Endothelial cell of umbilical vein (primary cell): ENCODE measurements at regions not wholly inside any gene's neighbourhood (a gene's known extent, or its start where the extent isn't known, plus 50 kb on each side); places are given as distances from the start of the nearest gene placed in this dataset.
A peak's percentile ranks its signal among the peaks of the same experiment; 100 is the strongest.

Experiments used
- BruUV-seq: library from RNA; stranded (reverse); fragments of 400-500 nt; replicated peaks from 2 replicates; lab custom pipeline; 2021; lab: Mats Ljungman, UMichigan
- CTCF ChIA-PET: fragments of 300-600, 350-600 bp; sonication (Branson Sonifier 250); formaldehyde crosslinking; loops from one replicate; lab custom pipeline; 2021; ENCODE audit warnings: antibody characterized with exemption, inconsistent platforms; lab: Charles Lee
- POLR2A ChIA-PET: fragments of 300-600, 350-600 bp; sonication (Branson Sonifier 250); formaldehyde crosslinking; loops from one replicate; lab custom pipeline; 2021; ENCODE audit warnings: antibody characterized with exemption, inconsistent platforms; lab: Charles Lee
- DNase-seq: peaks from one replicate; pipeline ENCODE4 v3.0.0-alpha.2; 2011; ENCODE audit warnings: low read depth, low spot score
- FAIRE-seq: peaks from 2 replicates; lab custom pipeline; 2011; peaks lifted over from hg19 to GRCh38; lab: Jason Lieb, UNC
- H2AFZ ChIP-seq: 2 replicates; pipeline ENCODE4 v1.6.0; 2012; ENCODE audit warnings: low read depth, low read length, control low read depth, inconsistent platforms
- H3K27ac ChIP-seq: 2 replicates; pipeline ENCODE4 v1.5.1; 2011; ENCODE audit warnings: low read depth, mild to moderate bottlenecking, control low read depth, low read length, moderate library complexity; ENCODE audit not compliant: insufficient read depth
- H3K27me3 ChIP-seq, 2 experiments: 2 replicates each; pipeline versions ENCODE4 v1.6.0 to v1.6.1; 2011; ENCODE audit warnings: low read length in 2 of 2, mixed read lengths in 1 of 2; ENCODE audit not compliant: control insufficient read depth in 2 of 2, insufficient read depth in 2 of 2
- H3K36me3 ChIP-seq, 2 experiments: 2 replicates in 1 of 2; 3 replicates in 1 of 2; pipeline ENCODE4 v1.5.1; 2011; ENCODE audit warnings: low read length in 2 of 2, mild to moderate bottlenecking in 1 of 2, moderate library complexity in 1 of 2; ENCODE audit not compliant: control insufficient read depth in 2 of 2, insufficient read depth in 2 of 2; ENCODE audit errors: extremely low read depth in 1 of 2
- H3K4me1 ChIP-seq: 3 replicates; pipeline ENCODE4 v1.5.1; 2011; ENCODE audit warnings: mild to moderate bottlenecking, low read length; ENCODE audit not compliant: control insufficient read depth, insufficient read depth; ENCODE audit errors: extremely low read depth
- H3K4me2 ChIP-seq: 2 replicates; pipeline ENCODE4 v1.6.1; 2011; ENCODE audit warnings: low read length, control low read depth, mixed read lengths; ENCODE audit not compliant: insufficient read depth
- H3K4me3 ChIP-seq, 3 experiments: fragments of 200-600 bp in 1 of 3; sonication (generic), shearing (Covaris generic) in 1 of 3; replicated peaks in 1 of 3; 2 replicates each; pipeline ENCODE4 v1.5.1; 2011 to 2016; ENCODE audit warnings: control low read depth in 3 of 3, low read length in 3 of 3, mild to moderate bottlenecking in 2 of 3, inconsistent platforms in 1 of 3, low read depth in 1 of 3, moderate library complexity in 1 of 3; ENCODE audit not compliant: insufficient read depth in 1 of 3
- H3K79me2 ChIP-seq: 2 replicates; pipeline ENCODE4 v1.6.0; 2012; ENCODE audit warnings: low read length, inconsistent platforms; ENCODE audit not compliant: control insufficient read depth, insufficient read depth
- H3K9ac ChIP-seq: replicated peaks from 2 replicates; pipeline ENCODE3; 2011; ENCODE audit warnings: low read length, control low read depth; ENCODE audit not compliant: insufficient read depth; ENCODE audit errors: extremely low read depth
- H3K9me1 ChIP-seq: replicated peaks from 3 replicates; pipeline ENCODE4 v1.6.0; 2011; ENCODE audit warnings: mild to moderate bottlenecking, low read length; ENCODE audit not compliant: control insufficient read depth, insufficient read depth; ENCODE audit errors: extremely low read depth
- H3K9me3 ChIP-seq: replicated peaks from 2 replicates; pipeline ENCODE4 v1.5.1; 2012; ENCODE audit warnings: low read length, inconsistent platforms; ENCODE audit not compliant: control insufficient read depth, insufficient read depth
- H4K20me1 ChIP-seq: replicated peaks from 2 replicates; pipeline ENCODE3; 2011; ENCODE audit warnings: mild to moderate bottlenecking, low read length; ENCODE audit not compliant: control insufficient read depth, insufficient read depth; ENCODE audit errors: extremely low read depth
- CTCF ChIP-seq, 2 donors: IDR thresholded peaks; 1 replicate in 1 of 2; 2 replicates in 1 of 2; pipeline ENCODE4 v1.5.1; 2011; ENCODE audit warnings: low read length in 2 of 2, mild to moderate bottlenecking in 2 of 2, moderate library complexity in 2 of 2, control low read depth in 1 of 2, inconsistent platforms in 1 of 2, low read depth in 1 of 2; ENCODE audit not compliant: insufficient read depth in 1 of 2; ENCODE audit errors: extremely low read depth in 1 of 2
- MAX ChIP-seq: IDR thresholded peaks from 2 replicates; pipeline ENCODE4 v1.6.1; 2011; ENCODE audit not compliant: insufficient read depth, insufficient read length
- POLR2AphosphoS5 ChIP-seq: IDR thresholded peaks from 2 replicates; pipeline ENCODE4 v1.6.1; 2012; ENCODE audit warnings: low read depth, mild to moderate bottlenecking, control low read depth, low read length, moderate library complexity; ENCODE audit not compliant: insufficient read depth
- dilution Hi-C: fragments of 300-500 bp; cut with MboI; formaldehyde crosslinking; loops from one replicate; pipeline ENCODE4 v1.15.0; 2019; ENCODE audit warnings: low sequenced_read_pairs; ENCODE audit not compliant: extremely low pct_ligation_motif_present
- intact Hi-C: fragments of 100-400 bp; cut with micrococcal nuclease; formaldehyde crosslinking; loops from one replicate; pipeline ENCODE4 v1.10.0; 2022

- dilution Hi-C loops, result no loop called here
- POLR2A ChIA-PET, result no interaction called here
These were observed 1606.5 kb downstream of the BRINP3 start for GRCh38 chr1:188871164-188871563.

More at GRCh38 chr1:188871164-188871563, 1606.5 kb downstream of the BRINP3 start:
- no peaks in the 10 kb centered on the region for H3K4me1 ChIP-seq
- BruUV-seq, result no TSS peak
- FAIRE-seq, result peak; percentile 21
- no peak for TF ChIP-seq CTCF (IDR thresholded peaks at IDR 0.05; ENCODE audit: extremely low read depth in 1 of 2, insufficient read depth in 1 of 2, low read depth in 1 of 2, low read length in 2 of 2)
- no peak for TF ChIP-seq POLR2AphosphoS5
- no peak for TF ChIP-seq MAX
- no peak overlapping the region for H2AFZ ChIP-seq
- no peaks in the 10 kb centered on the region for H3K27me3 ChIP-seq
- CTCF ChIA-PET, result no interaction called here
- no peaks in the 10 kb centered on the region for H3K9me3 ChIP-seq
- no peak overlapping the region for H3K4me3 ChIP-seq
- DNase-seq, result no peak
- no peaks in the 10 kb centered on the region for H3K36me3 ChIP-seq
- no peak overlapping the region for H3K9ac ChIP-seq
- no peaks in the 10 kb centered on the region for H4K20me1 ChIP-seq
- H3K4me2 ChIP-seq, result no peak overlapping the region
- intact Hi-C loops, result no loop called here
- no peaks in the 10 kb centered on the region for H3K79me2 ChIP-seq
- H3K9me1 ChIP-seq, result no peaks in the 10 kb centered on the region
- H3K27ac ChIP-seq, result no peak overlapping the region
